Prostate gland (tissue), 2 donors: ENCODE measurements at regions not wholly inside any gene's neighbourhood (a gene's known extent, or its start where the extent isn't known, plus 50 kb on each side); places are given as distances from the start of the nearest gene placed in this dataset.

Source experiments
- CTCF ChIP-seq, 4 experiments: fragments of 200-600 bp in 2 of 4; fragments of 450-650 bp in 2 of 4; sonication (generic) in 2 of 4; IDR thresholded peaks; 1 replicate in 3 of 4; 2 replicates in 1 of 4; pipeline ENCODE4 v1.5.1; 2016 to 2019; ENCODE audit warnings: antibody characterized with exemption in 4 of 4, mild to moderate bottlenecking in 2 of 4, moderate library complexity in 2 of 4
- POLR2A ChIP-seq: fragments of 450-650 bp; IDR thresholded peaks from one replicate; pipeline ENCODE4 v1.6.1; 2016; ENCODE audit warnings: antibody characterized with exemption, mild to moderate bottlenecking

GRCh38 chr6:148619891-148620290, 126.9 kb upstream of the UST start:
- TF ChIP-seq POLR2A, result no peak
- TF ChIP-seq CTCF (IDR thresholded peaks at IDR 0.05), result no peak
